ENCODE measurements at regions not wholly inside any gene's neighbourhood (a gene's known extent, or its start where the extent isn't known, plus 50 kb on each side); places are given as distances from the start of the nearest gene placed in this dataset.

- DNase-seq = no peak
These were observed 437.2 kb upstream of the MKI67 start for GRCh38 chr10:128563387-128563786.

- DNase-seq = no peak
These were observed 437.7 kb upstream of the MKI67 start for GRCh38 chr10:128563904-128564303.

- no peak for DNase-seq
These were observed 440.2 kb upstream of the MKI67 start for GRCh38 chr10:128566361-128566968.

GRCh38 chr10:128567551-128567950 is 441.3 kb upstream of the MKI67 start:
- DNase-seq = no peak

DNA sequence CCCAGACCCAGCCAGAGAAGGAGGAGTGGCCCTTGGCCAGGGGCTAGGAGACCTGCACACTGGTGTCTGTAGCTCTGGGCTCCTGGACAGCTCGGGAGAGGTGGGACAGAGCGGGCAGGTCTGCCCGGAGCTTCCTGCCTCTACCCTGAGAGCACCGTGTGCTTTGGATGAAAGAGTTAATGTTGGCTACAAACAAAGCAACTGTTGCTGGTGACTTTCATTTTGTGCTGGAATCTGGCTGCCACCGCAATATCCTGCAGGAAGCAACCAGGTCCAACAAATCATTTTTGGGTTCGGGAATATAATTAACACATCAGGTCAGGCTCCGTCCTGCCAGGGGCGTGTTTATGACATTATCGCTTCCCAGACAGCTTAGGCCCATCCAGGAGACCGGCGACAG is 441.8 kb upstream of the MKI67 start:
- DNase-seq = no peak

DNA sequence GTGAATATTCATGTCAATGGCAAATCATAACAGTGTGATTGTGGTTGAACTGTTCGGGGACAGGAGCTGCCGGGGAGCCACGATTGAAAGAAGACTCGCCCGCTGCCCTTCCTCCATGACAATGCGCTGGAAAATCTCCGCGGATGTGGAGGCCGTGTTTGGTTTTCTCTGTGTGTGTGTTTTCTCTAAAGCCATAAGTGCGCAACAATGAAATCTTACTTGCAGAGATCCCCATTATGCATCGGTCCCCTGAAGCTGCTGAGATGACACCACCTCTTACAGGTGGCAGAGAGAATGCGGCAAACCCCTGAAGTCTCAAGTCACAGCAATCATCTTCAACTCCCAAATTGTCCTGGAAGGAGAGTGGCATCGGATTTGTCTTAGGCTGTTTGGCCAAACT is 442.3 kb upstream of the MKI67 start:
- DNase-seq = no peak

- no peak for DNase-seq
These were observed 443.0 kb upstream of the MKI67 start for GRCh38 chr10:128568990-128569945.

GRCh38 chr10:128570319-128570995 is 444.2 kb upstream of the MKI67 start:
- no peak for DNase-seq

DNA sequence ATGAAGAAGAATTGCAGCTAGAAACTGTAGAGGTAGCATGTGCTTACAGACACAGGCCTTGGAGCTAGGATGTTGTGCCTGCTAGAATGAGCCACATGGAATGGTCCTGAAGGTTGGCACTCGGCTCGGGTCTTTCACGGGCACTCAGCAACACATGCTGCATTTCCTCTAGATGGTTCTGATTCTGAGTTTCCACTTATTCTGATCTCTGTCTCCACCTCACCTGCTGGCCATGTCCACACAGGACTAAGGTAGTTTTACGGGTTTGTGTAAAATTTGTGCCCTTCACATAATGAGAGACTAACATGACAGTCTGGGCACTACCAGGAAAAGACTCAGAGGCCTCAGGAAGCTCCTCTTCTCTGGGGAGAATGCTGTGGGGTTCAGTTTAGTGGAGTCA is 444.8 kb upstream of the MKI67 start:
- no peak for DNase-seq

GRCh38 chr10:128571745-128572144 is 445.5 kb upstream of the MKI67 start:
- DNase-seq = no peak

GRCh38 chr10:128572696-128573095 is 446.5 kb upstream of the MKI67 start:
- DNase-seq = no peak

GRCh38 chr10:128573281-128573845 is 447.1 kb upstream of the MKI67 start:
- no peak for DNase-seq

- no peak for DNase-seq
These were observed 447.8 kb upstream of the MKI67 start for GRCh38 chr10:128573986-128574385.

DNA sequence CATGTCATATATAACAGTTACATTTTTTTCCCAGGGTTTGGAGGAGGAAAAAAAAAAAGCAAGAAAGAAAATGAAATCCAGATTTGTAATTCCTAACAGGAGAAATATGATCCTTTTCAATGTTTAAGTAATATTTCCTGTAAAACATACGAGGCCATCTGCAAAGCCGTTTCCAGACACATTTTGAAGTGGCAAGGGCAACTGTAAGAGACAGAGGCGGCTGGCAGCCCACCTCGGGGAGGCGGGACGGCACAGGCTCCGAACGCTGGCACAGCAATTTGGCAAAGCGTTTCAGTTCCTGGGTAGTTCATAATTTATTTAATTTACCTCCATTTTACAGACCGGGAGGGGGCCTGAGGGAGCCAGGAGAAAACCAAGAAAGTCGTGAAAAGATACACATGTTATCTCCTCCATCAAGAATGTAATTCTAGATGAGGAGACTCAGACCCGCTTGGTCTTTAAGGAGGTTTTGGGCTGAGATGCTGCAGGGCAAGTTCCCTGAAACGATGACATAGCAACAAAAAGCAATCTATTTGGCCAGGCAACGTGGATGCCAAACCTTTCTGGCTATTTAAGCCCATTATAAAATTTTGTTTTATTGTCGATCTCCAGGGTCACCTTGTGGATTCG is 448.5 kb upstream of the MKI67 start:
- no peak for DNase-seq

- no peak for DNase-seq
These were observed 449.5 kb upstream of the MKI67 start for GRCh38 chr10:128575761-128576160.

GRCh38 chr10:128576336-128576735 is 450.1 kb upstream of the MKI67 start:
- no peak for DNase-seq

GRCh38 chr10:128576943-128577670 is 450.9 kb upstream of the MKI67 start:
- no peak for DNase-seq

DNA sequence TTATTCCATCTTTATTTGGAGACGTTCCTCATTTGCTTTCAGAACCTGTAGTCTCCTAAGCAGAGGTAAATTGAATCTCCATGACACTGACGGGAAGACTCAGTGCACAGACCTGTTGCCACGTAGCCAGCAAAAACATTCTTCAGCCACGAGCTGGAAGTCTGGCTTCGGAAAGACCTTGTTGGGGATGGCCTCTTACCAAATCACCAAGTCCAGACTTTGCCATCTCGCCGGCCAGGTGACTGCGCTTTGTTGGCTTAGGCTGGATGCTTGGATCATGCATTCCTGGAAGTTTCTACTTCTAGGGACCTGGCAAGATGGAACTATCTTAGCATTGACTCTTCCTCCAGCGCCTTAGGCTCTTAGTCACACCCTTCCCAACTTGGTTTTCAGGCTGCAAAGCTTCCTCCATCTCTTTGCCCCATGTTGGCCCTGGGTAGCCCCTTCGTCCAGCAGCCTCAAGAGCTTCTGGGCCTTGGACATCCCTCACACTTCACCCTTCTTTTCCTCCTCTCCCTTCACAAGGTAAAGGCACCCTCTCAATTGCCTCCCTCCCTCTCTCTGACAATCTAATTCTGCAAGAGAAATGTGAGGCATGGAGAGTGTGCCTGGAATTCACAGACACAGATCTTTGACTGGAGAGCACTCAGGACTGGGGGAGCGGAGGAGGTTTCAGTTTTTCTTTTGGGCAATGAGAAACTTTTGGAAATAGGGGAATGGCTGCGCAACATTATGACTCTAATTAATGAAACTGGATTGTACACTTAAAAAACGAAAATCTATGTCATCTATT is 451.9 kb upstream of the MKI67 start:
- DNase-seq = no peak

DNA sequence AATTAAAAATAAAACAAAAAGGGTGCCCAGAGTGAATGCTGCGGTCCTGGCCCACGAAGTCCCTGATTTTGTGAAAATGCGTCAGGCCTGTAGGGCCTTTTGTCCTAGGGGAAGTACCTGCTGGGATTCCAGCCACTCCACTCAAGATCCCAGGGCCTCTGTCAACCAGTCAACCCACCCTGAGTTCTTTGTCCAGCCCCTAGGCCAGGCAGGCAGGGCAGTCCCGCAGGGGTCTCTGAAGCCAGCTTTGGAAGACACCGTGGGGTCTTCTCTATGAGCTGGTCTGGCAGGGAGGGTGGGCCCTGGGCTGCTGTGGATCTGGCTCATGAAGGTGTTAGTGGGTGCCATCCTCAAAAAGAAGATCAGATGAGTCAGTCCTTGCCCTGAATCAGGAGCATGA is 452.5 kb upstream of the MKI67 start:
- DNase-seq = no peak

DNA sequence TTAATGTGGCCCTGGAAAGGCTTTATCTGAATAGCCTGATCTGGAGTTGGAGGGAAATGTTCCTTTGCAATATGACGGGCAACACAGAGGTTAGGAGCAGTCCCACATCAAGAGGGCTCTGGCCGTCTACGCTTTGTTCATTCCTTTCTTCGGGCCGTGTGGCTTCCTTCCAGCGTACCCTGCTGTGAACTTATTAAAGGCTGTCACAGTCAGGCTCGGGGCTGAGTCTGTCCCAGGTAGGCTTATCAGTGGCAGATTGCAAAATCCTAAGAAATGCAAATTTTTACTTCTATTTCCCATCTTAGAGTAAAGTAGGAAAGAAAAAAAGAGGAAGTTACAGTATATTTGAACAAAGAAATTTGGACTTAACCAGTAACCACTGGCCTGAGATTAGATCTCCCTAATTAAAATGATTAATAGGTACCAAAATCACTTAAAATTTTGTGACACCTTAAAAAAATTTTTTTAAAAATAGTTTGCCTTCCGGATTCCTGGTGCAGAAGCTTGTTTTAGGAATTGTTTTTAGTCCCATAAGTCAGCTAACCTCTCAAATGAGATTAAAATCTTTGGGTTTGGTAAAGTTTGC is 453.1 kb upstream of the MKI67 start:
- no peak for DNase-seq

DNA sequence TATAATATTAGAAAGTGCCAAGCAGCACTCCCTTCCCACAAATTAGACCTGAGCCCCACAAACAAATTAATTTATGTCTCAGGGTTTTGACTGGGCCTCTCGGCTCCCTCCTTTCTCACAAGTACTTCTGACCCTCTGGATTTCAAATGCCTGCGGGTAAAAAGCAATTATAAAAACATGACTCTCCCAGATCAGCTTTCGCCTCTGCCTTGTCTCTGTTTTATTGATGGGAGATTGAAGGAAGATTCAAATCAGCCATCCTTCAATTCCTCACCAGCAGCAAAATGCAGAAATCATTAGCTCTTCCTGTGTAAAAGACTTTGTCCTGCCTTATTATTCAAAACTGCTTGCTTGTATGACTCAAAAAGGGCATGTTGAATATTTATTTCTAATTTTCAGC is 453.7 kb upstream of the MKI67 start:
- DNase-seq = no peak

Measured in occipital lobe (tissue), 1 donor.